HepG2 (cell line): ENCODE measurements at regions not wholly inside any gene's neighbourhood (a gene's known extent, or its start where the extent isn't known, plus 50 kb on each side); places are given as distances from the start of the nearest gene placed in this dataset.

Experiments
- FOSL2 ChIP-seq: sonication (generic); formaldehyde crosslinking; IDR thresholded peaks from 2 replicates; pipeline ENCODE4 v1.4.0; 2020; ENCODE audit warnings: missing genetic modification reagents
- FOXK1 ChIP-seq: sonication (generic); formaldehyde crosslinking; IDR thresholded peaks from 2 replicates; pipeline ENCODE4 v1.4.0; 2020; ENCODE audit warnings: low read depth, missing genetic modification reagents, borderline replicate concordance
- GPN1 ChIP-seq: sonication (generic); formaldehyde crosslinking; IDR thresholded peaks from 2 replicates; pipeline ENCODE4 v1.5.1; 2020; ENCODE audit warnings: missing genetic modification reagents, borderline replicate concordance
- PAX8 ChIP-seq: sonication (generic); formaldehyde crosslinking; IDR thresholded peaks from 2 replicates; pipeline ENCODE4 v1.8.0; 2022; ENCODE audit warnings: mild to moderate bottlenecking, missing genetic modification reagents, borderline replicate concordance
- PRDM10 ChIP-seq: sonication (generic); formaldehyde crosslinking; IDR thresholded peaks from 2 replicates; pipeline ENCODE4 v1.4.0; 2020; ENCODE audit warnings: low read depth, missing genetic modification reagents
- SOX13 ChIP-seq, 3 experiments: fragments of 450-650 bp in 1 of 3; sonication (generic) in 1 of 3; formaldehyde crosslinking in 1 of 3; IDR thresholded peaks in 2 of 3; conservative IDR thresholded peaks in 1 of 3; 2 replicates each; pipeline versions ENCODE4 v1.5.0 to v1.6.1; 2016 to 2020; ENCODE audit warnings: antibody characterized with exemption in 1 of 3, mild to moderate bottlenecking in 1 of 3, missing compliant biosample characterization in 1 of 3, missing genetic modification reagents in 1 of 3, moderate library complexity in 1 of 3
- SRSF4 ChIP-seq: fragments of 200-400 bp; formaldehyde crosslinking; IDR thresholded peaks from one replicate; pipeline ENCODE4 v1.6.1; 2018; ENCODE audit warnings: mild to moderate bottlenecking, low read depth, low read length, moderate library complexity; ENCODE audit not compliant: poor library complexity, severe bottlenecking
- TERF1 ChIP-seq: sonication (generic); formaldehyde crosslinking; IDR thresholded peaks from 2 replicates; pipeline ENCODE4 v1.8.0; 2022; ENCODE audit warnings: mild to moderate bottlenecking, missing genetic modification reagents, moderate library complexity
- TRAFD1 ChIP-seq: sonication (generic); formaldehyde crosslinking; IDR thresholded peaks from 2 replicates; pipeline ENCODE4 v1.5.1; 2020; ENCODE audit warnings: missing genetic modification reagents, mild to moderate bottlenecking, borderline replicate concordance
- ZFY ChIP-seq: sonication (generic); formaldehyde crosslinking; IDR thresholded peaks from 2 replicates; pipeline ENCODE4 v1.4.0; 2020; ENCODE audit warnings: missing genetic modification reagents
- ZNF333 ChIP-seq: sonication (generic); formaldehyde crosslinking; IDR thresholded peaks from 2 replicates; pipeline ENCODE4 v1.4.0; 2020; ENCODE audit warnings: mild to moderate bottlenecking, missing genetic modification reagents, borderline replicate concordance
- ZNF629 ChIP-seq: sonication (generic); formaldehyde crosslinking; conservative IDR thresholded peaks from 2 replicates; pipeline ENCODE4 v1.5.0; 2020; ENCODE audit warnings: missing genetic modification reagents

- peak; percentile 44; the same call in 1 of the 2 replicates for TF ChIP-seq PAX8 (CRISPR knock-in tag)
- no peak for TF ChIP-seq TERF1 (CRISPR knock-in tag)
- no peak for TF ChIP-seq SOX13 (IDR thresholded peaks at IDR 0.05)
- peak in 1 of 2 experiments; percentile 68; a peak in 2 of 4 replicates for TF ChIP-seq SOX13 (CRISPR knock-in tag; conservative IDR thresholded peaks at IDR 0.05 in 1 of 2, IDR thresholded peaks at IDR 0.05 in 1 of 2)
- TF ChIP-seq PRDM10 (CRISPR knock-in tag) = peak; percentile 63; the same call in 1 of the 2 replicates
- peak; percentile 13; the same call in 1 of the 2 replicates for TF ChIP-seq ZFY (CRISPR knock-in tag)
- TF ChIP-seq FOXK1 (CRISPR knock-in tag) = peak; percentile 83; the same call in 1 of the 2 replicates
- TF ChIP-seq GPN1 (CRISPR knock-in tag) = no peak
- no peak for TF ChIP-seq ZNF333
- no peak for TF ChIP-seq ZNF629 (CRISPR knock-in tag)
- peak; percentile 72 for TF ChIP-seq FOSL2 (CRISPR knock-in tag)
- TF ChIP-seq SRSF4 = no peak
- no peak for TF ChIP-seq TRAFD1
These were observed 66.2 kb upstream of the SNX9 start (continued) for GRCh38 chr6:157756708-157757429.
